Activated CD4-positive, alpha-beta memory T cell treated with anti-CD3 and anti-CD28 coated beads, Interleukin-2, amount 10 ng/mL, durations not matched to agents 7 days and 5 days (primary cell): ENCODE measurements at regions not wholly inside any gene's neighbourhood (a gene's known extent, or its start where the extent isn't known, plus 50 kb on each side); places are given as distances from the start of the nearest gene placed in this dataset.

ENCODE experiments used
- CTCF ChIA-PET: fragments of 350-600 bp; sonication (Branson Sonifier 250); formaldehyde crosslinking; loops from one replicate; lab custom pipeline; 2021; ENCODE audit warnings: antibody characterized with exemption, inconsistent platforms; lab: Charles Lee
- POLR2A ChIA-PET: fragments of 350-600 bp; sonication (Branson Sonifier 250); formaldehyde crosslinking; loops from one replicate; lab custom pipeline; 2021; ENCODE audit warnings: antibody characterized with exemption; lab: Charles Lee
- DNase-seq: peaks from one replicate; pipeline ENCODE4 v3.0.0-alpha.2; 2020
- H3K27ac Mint-ChIP-seq: one replicate; pipeline ENCODE4 v1.8.0; 2021; ENCODE audit warnings: mild to moderate bottlenecking, mixed read lengths
- H3K27me3 Mint-ChIP-seq: one replicate; pipeline ENCODE4 v1.8.0; 2021; ENCODE audit warnings: mixed read lengths
- H3K36me3 Mint-ChIP-seq: one replicate; pipeline ENCODE4 v1.8.0; 2021; ENCODE audit warnings: low read depth, mixed read lengths
- H3K4me1 Mint-ChIP-seq: one replicate; pipeline ENCODE4 v1.8.0; 2021; ENCODE audit warnings: mixed read lengths
- H3K4me3 Mint-ChIP-seq: one replicate; pipeline ENCODE4 v1.8.0; 2021; ENCODE audit warnings: mild to moderate bottlenecking, mixed read lengths
- H3K9me3 Mint-ChIP-seq: one replicate; pipeline ENCODE4 v1.8.0; 2021; ENCODE audit warnings: mixed read lengths

GRCh38 chr4:163818673-163819072, 324.2 kb downstream of the TMA16 start:
- CTCF ChIA-PET = no interaction called here
- H3K27me3 Mint-ChIP-seq = no peaks in the 10 kb centered on the region
- no peaks in the 10 kb centered on the region for H3K9me3 Mint-ChIP-seq
- no peak overlapping the region for H3K27ac Mint-ChIP-seq
- no peaks in the 10 kb centered on the region for H3K4me1 Mint-ChIP-seq
- no peak for DNase-seq
- no peak overlapping the region for H3K4me3 Mint-ChIP-seq
- no peaks in the 10 kb centered on the region for H3K36me3 Mint-ChIP-seq
- POLR2A ChIA-PET = no interaction called here

GRCh38 chr4:163833669-163834068, 339.2 kb downstream of the TMA16 start:
- ChIA-PET CTCF (no interaction called here), POLR2A (no interaction called here)
- no peak for DNase-seq
- Mint-ChIP-seq H3K4me1 (no peaks in the 10 kb centered on the region), H3K27ac (no peak overlapping the region), H3K36me3 (no peaks in the 10 kb centered on the region), H3K27me3 (no peaks in the 10 kb centered on the region), H3K9me3 (peaks cover 2% of the 10 kb centered on the region), H3K4me3 (no peak overlapping the region)

GRCh38 chr4:163846008-163846407, 351.5 kb downstream of the TMA16 start:
- ChIA-PET CTCF (no interaction called here), POLR2A (no interaction called here)
- Mint-ChIP-seq H3K36me3 (no peaks in the 10 kb centered on the region), H3K27ac (no peak overlapping the region), H3K27me3 (no peaks in the 10 kb centered on the region), H3K4me1 (no peaks in the 10 kb centered on the region), H3K9me3 (no peaks in the 10 kb centered on the region), H3K4me3 (no peak overlapping the region)
- no peak for DNase-seq

GRCh38 chr4:163852246-163852645, 357.8 kb downstream of the TMA16 start:
- ChIA-PET POLR2A (no interaction called here), CTCF (no interaction called here)
- Mint-ChIP-seq H3K9me3 (peaks cover 2% of the 10 kb centered on the region), H3K27ac (no peak overlapping the region), H3K4me1 (no peaks in the 10 kb centered on the region), H3K4me3 (no peak overlapping the region), H3K27me3 (no peaks in the 10 kb centered on the region), H3K36me3 (no peaks in the 10 kb centered on the region)
- no peak for DNase-seq

DNA sequence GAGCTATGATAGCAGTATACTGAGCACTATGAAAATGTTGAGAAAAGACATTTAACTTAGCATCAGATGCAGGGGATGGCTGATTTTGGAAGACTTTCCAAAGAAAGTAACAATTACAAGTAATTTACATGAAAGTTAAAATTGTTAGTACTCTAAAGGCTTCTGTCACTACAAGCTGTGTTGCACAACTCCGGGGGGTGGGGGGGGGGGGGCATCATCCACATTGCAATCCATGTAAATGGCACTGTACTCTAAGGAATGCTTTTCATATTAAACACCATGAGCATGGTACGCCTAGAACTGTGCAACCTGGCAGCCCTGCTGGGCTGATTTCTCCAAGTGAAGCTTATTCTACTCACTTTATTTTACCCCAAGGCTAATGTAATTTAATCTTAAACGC, 363.4 kb downstream of the TMA16 start:
- H3K27me3 Mint-ChIP-seq = no peaks in the 10 kb centered on the region
- DNase-seq = no peak
- H3K9me3 Mint-ChIP-seq = no peaks in the 10 kb centered on the region
- no peaks in the 10 kb centered on the region for H3K4me1 Mint-ChIP-seq
- H3K27ac Mint-ChIP-seq = no peak overlapping the region
- H3K36me3 Mint-ChIP-seq = no peaks in the 10 kb centered on the region
- ChIA-PET CTCF (no interaction called here), POLR2A (no interaction called here)
- H3K4me3 Mint-ChIP-seq = no peak overlapping the region

DNA sequence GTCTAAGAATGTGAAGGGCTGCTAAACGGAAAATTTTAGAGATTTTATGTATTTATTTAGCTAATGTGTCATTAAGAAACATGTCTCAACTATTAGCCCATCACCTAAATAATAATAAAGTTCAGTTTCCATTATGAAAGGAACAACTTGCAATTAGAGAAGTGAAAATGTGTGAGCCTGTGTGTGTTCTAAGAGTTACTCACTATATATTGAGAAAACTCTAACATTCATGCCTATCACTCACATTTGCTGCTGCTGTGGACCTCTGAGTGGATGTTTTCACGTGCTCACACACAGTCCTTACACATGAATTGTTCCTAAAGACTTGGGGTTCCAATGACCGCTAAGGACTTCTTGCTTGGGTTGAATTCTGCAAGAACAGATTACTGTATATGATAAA, 364.0 kb downstream of the TMA16 start:
- H3K9me3 Mint-ChIP-seq = no peaks in the 10 kb centered on the region
- ChIA-PET POLR2A (interaction anchor here (0.9 kb wide), 1 partner anchor 70 kb away, joined by 3 read pairs; no protein-coding TSS in a partner anchor), CTCF (interaction anchor here (0.8 kb wide), 1 partner anchor 21 kb away, joined by 3 read pairs; no protein-coding TSS in a partner anchor)
- H3K4me3 Mint-ChIP-seq = no peak overlapping the region
- no peaks in the 10 kb centered on the region for H3K4me1 Mint-ChIP-seq
- no peak overlapping the region for H3K27ac Mint-ChIP-seq
- H3K36me3 Mint-ChIP-seq = no peaks in the 10 kb centered on the region
- DNase-seq = no peak
- no peaks in the 10 kb centered on the region for H3K27me3 Mint-ChIP-seq

GRCh38 chr4:163863082-163863481, 368.6 kb downstream of the TMA16 start:
- no peak for DNase-seq
- no peaks in the 10 kb centered on the region for H3K9me3 Mint-ChIP-seq
- ChIA-PET POLR2A (no interaction called here), CTCF (no interaction called here)
- no peaks in the 10 kb centered on the region for H3K36me3 Mint-ChIP-seq
- H3K27me3 Mint-ChIP-seq = no peaks in the 10 kb centered on the region
- no peak overlapping the region for H3K4me3 Mint-ChIP-seq
- no peak overlapping the region for H3K27ac Mint-ChIP-seq
- H3K4me1 Mint-ChIP-seq = no peaks in the 10 kb centered on the region

GRCh38 chr4:163865010-163865409, 370.5 kb downstream of the TMA16 start:
- Mint-ChIP-seq H3K4me3 (no peak overlapping the region), H3K4me1 (no peaks in the 10 kb centered on the region), H3K36me3 (no peaks in the 10 kb centered on the region), H3K27ac (no peak overlapping the region), H3K9me3 (no peaks in the 10 kb centered on the region), H3K27me3 (no peaks in the 10 kb centered on the region)
- CTCF ChIA-PET = no interaction called here
- DNase-seq = no peak
- POLR2A ChIA-PET = no interaction called here

- H3K9me3 Mint-ChIP-seq = no peaks in the 10 kb centered on the region
- POLR2A ChIA-PET = no interaction called here
- H3K4me1 Mint-ChIP-seq = no peaks in the 10 kb centered on the region
- no peak for DNase-seq
- H3K36me3 Mint-ChIP-seq = no peaks in the 10 kb centered on the region
- no peak overlapping the region for H3K27ac Mint-ChIP-seq
- no peak overlapping the region for H3K4me3 Mint-ChIP-seq
- CTCF ChIA-PET = no interaction called here
- no peaks in the 10 kb centered on the region for H3K27me3 Mint-ChIP-seq
These were observed 372.3 kb downstream of the TMA16 start for GRCh38 chr4:163866728-163867315.

DNA sequence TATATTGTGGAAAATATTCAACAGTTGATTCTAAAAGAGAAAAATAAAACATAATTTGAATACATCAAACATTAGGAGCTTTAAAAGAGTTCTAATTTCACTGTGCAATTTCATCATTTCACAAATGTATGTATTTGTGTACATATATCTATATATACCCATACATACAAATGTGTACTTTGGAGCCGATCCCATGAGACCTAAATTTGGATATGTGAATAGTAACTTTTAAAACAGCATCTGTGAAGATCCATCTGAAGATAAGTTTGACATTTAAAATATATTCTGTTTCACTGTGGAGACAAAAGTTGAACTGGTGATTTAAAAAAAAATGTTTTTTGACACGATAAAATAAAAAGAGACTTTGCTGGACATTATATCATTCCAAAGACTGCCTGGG, 374.0 kb downstream of the TMA16 start:
- DNase-seq = no peak
- Mint-ChIP-seq H3K4me3 (no peak overlapping the region), H3K36me3 (no peaks in the 10 kb centered on the region), H3K27ac (no peak overlapping the region), H3K4me1 (no peaks in the 10 kb centered on the region), H3K9me3 (no peaks in the 10 kb centered on the region), H3K27me3 (no peaks in the 10 kb centered on the region)
- ChIA-PET CTCF (no interaction called here), POLR2A (no interaction called here)

DNA sequence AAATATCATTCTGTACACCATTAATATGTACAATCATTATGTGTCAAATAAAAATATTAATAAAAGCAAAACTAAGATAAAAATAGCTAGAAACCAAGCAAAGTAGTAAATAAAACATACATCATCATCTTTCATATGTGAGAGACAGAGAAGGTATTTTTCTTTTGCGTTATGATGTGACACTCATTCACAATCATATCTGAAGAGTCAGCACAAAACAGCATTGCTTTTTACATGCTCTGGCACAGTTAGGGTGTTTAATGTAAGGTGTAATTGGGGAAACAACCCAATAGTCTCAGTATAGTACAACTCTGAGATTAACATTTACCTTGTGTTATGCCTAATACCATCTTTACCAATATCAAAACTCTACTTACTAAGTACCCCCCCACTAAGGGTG, 376.6 kb downstream of the TMA16 start:
- H3K4me3 Mint-ChIP-seq = no peak overlapping the region
- H3K9me3 Mint-ChIP-seq = no peaks in the 10 kb centered on the region
- DNase-seq = no peak
- no peaks in the 10 kb centered on the region for H3K27me3 Mint-ChIP-seq
- no peaks in the 10 kb centered on the region for H3K36me3 Mint-ChIP-seq
- POLR2A ChIA-PET = no interaction called here
- H3K4me1 Mint-ChIP-seq = no peaks in the 10 kb centered on the region
- CTCF ChIA-PET = no interaction called here
- H3K27ac Mint-ChIP-seq = no peak overlapping the region

GRCh38 chr4:163875327-163875726, 380.8 kb downstream of the TMA16 start:
- Mint-ChIP-seq H3K9me3 (no peaks in the 10 kb centered on the region), H3K4me1 (no peaks in the 10 kb centered on the region)
- CTCF ChIA-PET = no interaction called here

GRCh38 chr4:163878336-163879121, 384.0 kb downstream of the TMA16 start:
- no peaks in the 10 kb centered on the region for H3K36me3 Mint-ChIP-seq
- POLR2A ChIA-PET = no interaction called here
- H3K4me3 Mint-ChIP-seq = no peak overlapping the region
- no peaks in the 10 kb centered on the region for H3K9me3 Mint-ChIP-seq
- no peak overlapping the region for H3K27ac Mint-ChIP-seq
- CTCF ChIA-PET = no interaction called here
- no peak for DNase-seq
- no peaks in the 10 kb centered on the region for H3K27me3 Mint-ChIP-seq
- H3K4me1 Mint-ChIP-seq = no peaks in the 10 kb centered on the region

More at GRCh38 chr4:163875327-163875726, 380.8 kb downstream of the TMA16 start:
- DNase-seq = no peak
- no peaks in the 10 kb centered on the region for H3K27me3 Mint-ChIP-seq
- H3K4me3 Mint-ChIP-seq = no peak overlapping the region
- no peaks in the 10 kb centered on the region for H3K36me3 Mint-ChIP-seq
- POLR2A ChIA-PET = no interaction called here
- no peak overlapping the region for H3K27ac Mint-ChIP-seq

DNA sequence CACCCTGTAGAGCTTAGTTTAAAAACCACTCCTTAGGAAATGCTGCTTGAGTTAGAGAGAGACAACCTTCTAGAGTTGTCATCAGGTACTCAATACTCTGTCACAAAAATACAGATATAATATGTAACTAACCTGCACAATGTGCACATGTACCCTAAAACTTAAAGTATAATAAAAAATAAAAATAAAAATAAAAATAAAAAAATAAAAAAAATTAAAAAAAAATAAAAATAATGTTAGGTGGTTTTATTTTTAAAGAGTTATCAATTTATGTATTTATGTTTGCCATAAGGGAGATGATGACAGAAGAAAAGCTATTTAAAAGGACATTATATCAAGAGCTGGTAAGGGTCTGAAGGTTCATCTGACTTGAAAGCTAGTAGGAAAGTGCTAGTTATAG, 397.9 kb downstream of the TMA16 start:
- ChIA-PET CTCF (no interaction called here), POLR2A (no interaction called here)
- no peak overlapping the region for H3K4me3 Mint-ChIP-seq
- no peak for DNase-seq
- no peaks in the 10 kb centered on the region for H3K36me3 Mint-ChIP-seq
- H3K9me3 Mint-ChIP-seq = peaks cover 3% of the 10 kb centered on the region
- no peak overlapping the region for H3K27ac Mint-ChIP-seq
- H3K27me3 Mint-ChIP-seq = no peaks in the 10 kb centered on the region
- H3K4me1 Mint-ChIP-seq = peaks cover 10% of the 10 kb centered on the region
